T-helper 2 cell (primary cell): ENCODE measurements at regions not wholly inside any gene's neighbourhood (a gene's known extent, or its start where the extent isn't known, plus 50 kb on each side); places are given as distances from the start of the nearest gene placed in this dataset.
A peak's percentile ranks its signal among the peaks of the same experiment; 100 is the strongest.
"Not testable (repeated sequence)": the region's sequence is repeated elsewhere in the genome, so short reads cannot be mapped to it uniquely, and the experiment has no call there.

ENCODE experiments used
- DNase-seq, 5 experiments: peaks; one replicate each; pipeline versions ENCODE4 v3.0.0 to v3.0.0-alpha.2; 2012 to 2022

GRCh38 chr9:94387338-94388010 is 59.0 kb upstream of the NUTM2F start:
- not testable (repeated sequence) for DNase-seq

GRCh38 chr9:94388011-94388406 is 59.6 kb upstream of the NUTM2F start:
- not testable (repeated sequence) for DNase-seq

- DNase-seq: not testable (repeated sequence)
Observed at GRCh38 chr9:94390425-94391098, 62.1 kb upstream of the NUTM2F start.

GRCh38 chr9:94392971-94393624 is 64.7 kb upstream of the NUTM2F start:
- DNase-seq: not testable (repeated sequence)

- peak in 1 of 5 experiments; percentile 38 for DNase-seq
Observed at GRCh38 chr9:94397766-94398379, 69.4 kb upstream of the NUTM2F start.

- DNase-seq: not testable (repeated sequence)
Observed at GRCh38 chr9:94400461-94400860, 72.0 kb upstream of the NUTM2F start.

- not testable (repeated sequence) for DNase-seq
Observed at GRCh38 chr9:94402795-94403194, 74.4 kb upstream of the NUTM2F start.

- not testable (repeated sequence) for DNase-seq
Observed at GRCh38 chr9:94403571-94403970, 75.1 kb upstream of the NUTM2F start.

GRCh38 chr9:94413665-94414064 is 85.2 kb upstream of the NUTM2F start:
- DNase-seq: peak in 1 of 5 experiments; percentile 13

- DNase-seq: peak in 1 of 5 experiments; percentile 61
Observed at GRCh38 chr9:94415111-94415510, 86.7 kb upstream of the NUTM2F start.

- DNase-seq: not testable (repeated sequence)
Observed at GRCh38 chr9:94420098-94420497, 91.7 kb upstream of the NUTM2F start.

- not testable (repeated sequence) for DNase-seq
Observed at GRCh38 chr9:94421951-94422350, 93.5 kb upstream of the NUTM2F start.

- DNase-seq: peak in 1 of 5 experiments; percentile 49
Observed at GRCh38 chr9:94425312-94425711, 96.9 kb upstream of the NUTM2F start.

GRCh38 chr9:94437128-94437527 is 108.7 kb upstream of the NUTM2F start:
- not testable (repeated sequence) for DNase-seq

- not testable (repeated sequence) for DNase-seq
Observed at GRCh38 chr9:94438336-94438735, 109.9 kb upstream of the NUTM2F start.

GRCh38 chr9:94441146-94441545 is 112.7 kb upstream of the NUTM2F start:
- DNase-seq: not testable (repeated sequence)

GRCh38 chr9:94441796-94442195 is 113.1 kb upstream of the PCAT7 start:
- no peak for DNase-seq

- DNase-seq: no peak
Observed at GRCh38 chr9:94443032-94443722, 111.7 kb upstream of the PCAT7 start.

GRCh38 chr9:94445863-94446262 is 109.0 kb upstream of the PCAT7 start:
- no peak for DNase-seq

GRCh38 chr9:94449486-94449885 is 105.4 kb upstream of the PCAT7 start:
- DNase-seq: no peak

GRCh38 chr9:94464790-94465189 is 90.1 kb upstream of the PCAT7 start:
- DNase-seq: no peak

GRCh38 chr9:94472063-94472462 is 82.8 kb upstream of the PCAT7 start:
- not testable (repeated sequence) for DNase-seq
